Mucosa of gallbladder (tissue), 1 donor: ENCODE measurements at regions not wholly inside any gene's neighbourhood (a gene's known extent, or its start where the extent isn't known, plus 50 kb on each side); places are given as distances from the start of the nearest gene placed in this dataset.
"Not testable (repeated sequence)": the region's sequence is repeated elsewhere in the genome, so short reads cannot be mapped to it uniquely, and the experiment has no call there.

Source experiments
- DNase-seq: peaks from one replicate; pipeline ENCODE4 v3.0.0-alpha.2; 2020; ENCODE audit warnings: low spot score
- donor health status: DM: no; HTN: no; CAD: no.

GRCh38 chr2:156005999-156006712 is 326.4 kb downstream of the NR4A2 start:
- DNase-seq, result no peak

GRCh38 chr2:156005531-156005930 is 327.0 kb downstream of the NR4A2 start:
- DNase-seq, result no peak

GRCh38 chr2:156004459-156004858 is 328.1 kb downstream of the NR4A2 start:
- DNase-seq, result no peak

- DNase-seq, result no peak
Measured at GRCh38 chr2:156003780-156004179, 328.7 kb downstream of the NR4A2 start.

GRCh38 chr2:156001851-156002250 is 330.7 kb downstream of the NR4A2 start:
- DNase-seq, result no peak

- no peak for DNase-seq
Measured at GRCh38 chr2:155997538-155997937, 335.0 kb downstream of the NR4A2 start.

GRCh38 chr2:155994315-155994714 is 338.2 kb downstream of the NR4A2 start:
- no peak for DNase-seq

GRCh38 chr2:155983845-155984244 is 348.7 kb downstream of the NR4A2 start:
- no peak for DNase-seq

GRCh38 chr2:155982135-155982534 is 350.4 kb downstream of the NR4A2 start:
- no peak for DNase-seq

GRCh38 chr2:155980941-155981560 is 351.5 kb downstream of the NR4A2 start:
- no peak for DNase-seq

- DNase-seq, result no peak
Measured at GRCh38 chr2:155975734-155976133, 356.8 kb downstream of the NR4A2 start.

- no peak for DNase-seq
Measured at GRCh38 chr2:155972916-155973315, 359.6 kb downstream of the NR4A2 start.

GRCh38 chr2:155966064-155966471 is 366.5 kb downstream of the NR4A2 start:
- not testable (repeated sequence) for DNase-seq

- no peak for DNase-seq
Measured at GRCh38 chr2:155965415-155966063, 367.0 kb downstream of the NR4A2 start.

- DNase-seq, result no peak
Measured at GRCh38 chr2:155961641-155962040, 370.9 kb downstream of the NR4A2 start.

GRCh38 chr2:155958834-155959233 is 373.7 kb downstream of the NR4A2 start:
- no peak for DNase-seq

GRCh38 chr2:155947069-155947468 is 385.5 kb downstream of the NR4A2 start:
- DNase-seq, result no peak

- no peak for DNase-seq
Measured at GRCh38 chr2:155944218-155944617, 388.3 kb downstream of the NR4A2 start.

GRCh38 chr2:155930312-155930711 is 402.2 kb downstream of the NR4A2 start:
- DNase-seq, result no peak

GRCh38 chr2:155917380-155917779 is 415.1 kb downstream of the NR4A2 start:
- DNase-seq, result no peak

GRCh38 chr2:155913356-155913755 is 419.2 kb downstream of the NR4A2 start:
- no peak for DNase-seq

GRCh38 chr2:155908567-155908966 is 424.0 kb downstream of the NR4A2 start:
- no peak for DNase-seq

GRCh38 chr2:155907211-155907610 is 425.3 kb downstream of the NR4A2 start:
- DNase-seq, result no peak
